ENCODE measurements at regions not wholly inside any gene's neighbourhood (a gene's known extent, or its start where the extent isn't known, plus 50 kb on each side); places are given as distances from the start of the nearest gene placed in this dataset.
A peak's percentile ranks its signal among the peaks of the same experiment; 100 is the strongest.

DNA sequence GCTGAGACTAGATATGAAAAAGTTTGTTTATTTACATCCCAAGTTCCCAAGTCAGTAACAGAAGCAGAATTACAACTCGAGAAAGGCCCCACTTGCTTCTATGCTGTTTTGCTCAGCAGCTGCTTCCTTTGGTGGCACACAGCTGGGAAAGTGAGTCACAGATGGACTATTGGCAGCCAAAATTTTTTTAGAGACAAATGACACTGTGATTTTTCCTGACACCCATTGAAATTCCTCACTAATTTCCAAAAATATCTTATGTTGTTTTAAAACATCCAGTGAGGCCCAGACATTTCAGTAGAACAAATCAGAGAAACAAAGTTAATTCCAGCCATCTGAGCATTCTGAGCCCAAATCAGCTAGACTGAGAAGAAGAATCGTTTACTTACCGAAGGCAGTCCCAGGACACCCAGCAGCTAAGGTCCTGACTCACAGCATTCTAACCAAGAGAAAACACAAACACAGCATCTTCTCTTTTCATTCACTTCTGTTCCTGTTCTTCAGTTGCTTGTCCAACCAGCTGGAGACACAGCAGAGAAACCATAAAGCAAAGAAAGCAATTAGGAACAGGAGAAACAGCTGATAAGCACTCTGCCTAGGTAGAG, 188.3 kb downstream of the DAD1 start:
- Histone ChIP-seq H3K9me3 (ENCODE audit: insufficient read depth, low read depth, low read length) (no peaks in the 10 kb centered on the region), H3K36me3 (ENCODE audit: insufficient read depth, low read length) (no peaks in the 10 kb centered on the region), H2AFZ (ENCODE audit: low read length) (no peak overlapping the region), H3K9me2 (replicated peaks; ENCODE audit: low read depth, low read length) (no peaks in the 10 kb centered on the region), H3K4me3 (ENCODE audit: low read length, poor library complexity, severe bottlenecking) (no peak overlapping the region), H4K20me1 (ENCODE audit: insufficient read depth, low read length, poor library complexity, severe bottlenecking) (no peaks in the 10 kb centered on the region), H3K79me2 (ENCODE audit: insufficient read depth, low read length) (no peaks in the 10 kb centered on the region), H3K9ac (ENCODE audit: low read depth, low read length, poor library complexity, severe bottlenecking) (no peak overlapping the region), H3F3A (ENCODE audit: low read depth) (0 out of 2 replicates have a peak, but pooled peaks cover 5% of the 10 kb centered on the region), H3K4me2 (ENCODE audit: low read depth, low read length, poor library complexity, severe bottlenecking) (no peak overlapping the region), H3K4me1 (ENCODE audit: insufficient read depth, low read length, poor library complexity, severe bottlenecking) (peaks cover 48% of the 10 kb centered on the region), H3K27me3 (ENCODE audit: insufficient read depth, low read length, poor library complexity, severe bottlenecking) (no peaks in the 10 kb centered on the region)
- TF ChIP-seq EZH2phosphoT487 (IDR thresholded peaks at IDR 0.05; ENCODE audit: borderline replicate concordance): no peak
- TF ChIP-seq, protein P1, sequence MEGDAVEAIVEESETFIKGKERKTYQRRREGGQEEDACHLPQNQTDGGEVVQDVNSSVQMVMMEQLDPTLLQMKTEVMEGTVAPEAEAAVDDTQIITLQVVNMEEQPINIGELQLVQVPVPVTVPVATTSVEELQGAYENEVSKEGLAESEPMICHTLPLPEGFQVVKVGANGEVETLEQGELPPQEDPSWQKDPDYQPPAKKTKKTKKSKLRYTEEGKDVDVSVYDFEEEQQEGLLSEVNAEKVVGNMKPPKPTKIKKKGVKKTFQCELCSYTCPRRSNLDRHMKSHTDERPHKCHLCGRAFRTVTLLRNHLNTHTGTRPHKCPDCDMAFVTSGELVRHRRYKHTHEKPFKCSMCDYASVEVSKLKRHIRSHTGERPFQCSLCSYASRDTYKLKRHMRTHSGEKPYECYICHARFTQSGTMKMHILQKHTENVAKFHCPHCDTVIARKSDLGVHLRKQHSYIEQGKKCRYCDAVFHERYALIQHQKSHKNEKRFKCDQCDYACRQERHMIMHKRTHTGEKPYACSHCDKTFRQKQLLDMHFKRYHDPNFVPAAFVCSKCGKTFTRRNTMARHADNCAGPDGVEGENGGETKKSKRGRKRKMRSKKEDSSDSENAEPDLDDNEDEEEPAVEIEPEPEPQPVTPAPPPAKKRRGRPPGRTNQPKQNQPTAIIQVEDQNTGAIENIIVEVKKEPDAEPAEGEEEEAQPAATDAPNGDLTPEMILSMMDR (conservative IDR thresholded peaks at IDR 0.05; ENCODE audit: low read length): no peak

DNA sequence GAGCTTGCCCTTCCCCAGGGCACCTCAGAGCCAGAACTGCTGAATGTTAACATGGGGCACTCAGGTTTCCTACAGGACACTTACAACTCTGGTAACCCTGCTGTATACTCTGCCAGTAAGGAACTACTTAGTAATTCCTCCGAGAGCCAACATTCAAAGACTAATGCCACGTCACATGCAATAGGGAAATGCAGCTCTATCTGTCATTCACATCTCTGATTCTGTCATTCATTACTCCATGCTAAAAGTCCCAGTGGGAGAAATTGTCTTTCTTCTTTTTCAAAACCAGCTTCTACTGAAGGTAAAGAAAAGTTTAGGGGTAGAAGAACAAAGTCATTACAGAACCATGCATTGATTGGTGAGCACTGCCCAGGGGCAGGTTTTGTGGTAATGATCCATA, 189.2 kb downstream of the DAD1 start:
- Histone ChIP-seq H3K4me3 (ENCODE audit: low read length, poor library complexity, severe bottlenecking) (no peak overlapping the region), H4K20me1 (ENCODE audit: insufficient read depth, low read length, poor library complexity, severe bottlenecking) (no peaks in the 10 kb centered on the region), H3K9me2 (replicated peaks; ENCODE audit: low read depth, low read length) (no peaks in the 10 kb centered on the region), H3K27me3 (ENCODE audit: insufficient read depth, low read length, poor library complexity, severe bottlenecking) (no peaks in the 10 kb centered on the region), H3K36me3 (ENCODE audit: insufficient read depth, low read length) (no peaks in the 10 kb centered on the region), H2AFZ (ENCODE audit: low read length) (no peak overlapping the region), H3K4me1 (ENCODE audit: insufficient read depth, low read length, poor library complexity, severe bottlenecking) (peaks cover 49% of the 10 kb centered on the region), H3F3A (ENCODE audit: low read depth) (0 out of 2 replicates have a peak, but pooled peaks cover 5% of the 10 kb centered on the region), H3K9ac (ENCODE audit: low read depth, low read length, poor library complexity, severe bottlenecking) (no peak overlapping the region), H3K9me3 (ENCODE audit: insufficient read depth, low read depth, low read length) (no peaks in the 10 kb centered on the region), H3K4me2 (ENCODE audit: low read depth, low read length, poor library complexity, severe bottlenecking) (no peak overlapping the region), H3K79me2 (ENCODE audit: insufficient read depth, low read length) (no peaks in the 10 kb centered on the region)
- TF ChIP-seq, protein P1 (conservative IDR thresholded peaks at IDR 0.05; ENCODE audit: low read length): no peak
- TF ChIP-seq EZH2phosphoT487 (IDR thresholded peaks at IDR 0.05; ENCODE audit: borderline replicate concordance): no peak

DNA sequence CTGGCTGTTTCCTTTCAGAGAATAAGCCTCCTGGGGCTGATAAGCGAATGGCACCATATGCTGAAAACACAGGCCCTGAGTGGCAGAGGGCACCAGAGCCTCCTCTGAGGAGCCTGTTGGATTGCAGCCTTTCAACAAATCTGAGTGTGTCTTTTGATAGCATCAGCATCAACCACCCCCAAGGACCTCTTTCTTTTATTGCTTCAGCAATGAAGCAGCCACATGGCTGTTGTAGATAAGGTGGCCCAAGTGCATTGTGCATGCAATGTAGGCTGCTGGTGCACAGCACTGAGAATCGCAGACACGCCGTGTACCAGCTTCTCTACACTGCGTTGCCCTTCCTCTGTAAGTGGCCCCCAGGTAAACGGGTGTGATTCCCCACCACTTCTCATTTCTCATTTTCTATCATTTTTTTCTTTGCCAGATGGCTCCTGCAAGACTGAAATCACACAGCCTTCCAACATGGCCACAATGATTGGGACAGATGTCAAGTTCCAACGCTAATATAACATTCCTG, 191.7 kb downstream of the DAD1 start:
- Histone ChIP-seq H3K4me2 (ENCODE audit: low read depth, low read length, poor library complexity, severe bottlenecking) (peak overlapping the region; percentile 61), H2AFZ (ENCODE audit: low read length) (no peak overlapping the region), H3F3A (ENCODE audit: low read depth) (0 out of 2 replicates have a peak, but pooled peaks cover 5% of the 10 kb centered on the region), H3K79me2 (ENCODE audit: insufficient read depth, low read length) (no peaks in the 10 kb centered on the region), H4K20me1 (ENCODE audit: insufficient read depth, low read length, poor library complexity, severe bottlenecking) (no peaks in the 10 kb centered on the region), H3K27me3 (ENCODE audit: insufficient read depth, low read length, poor library complexity, severe bottlenecking) (no peaks in the 10 kb centered on the region), H3K4me1 (ENCODE audit: insufficient read depth, low read length, poor library complexity, severe bottlenecking) (peaks cover 46% of the 10 kb centered on the region), H3K9me2 (replicated peaks; ENCODE audit: low read depth, low read length) (no peaks in the 10 kb centered on the region), H3K4me3 (ENCODE audit: low read length, poor library complexity, severe bottlenecking) (no peak overlapping the region), H3K9me3 (ENCODE audit: insufficient read depth, low read depth, low read length) (no peaks in the 10 kb centered on the region), H3K9ac (ENCODE audit: low read depth, low read length, poor library complexity, severe bottlenecking) (peak overlapping the region; percentile 59), H3K36me3 (ENCODE audit: insufficient read depth, low read length) (no peaks in the 10 kb centered on the region)
- no peak for TF ChIP-seq EZH2phosphoT487 (IDR thresholded peaks at IDR 0.05; ENCODE audit: borderline replicate concordance)
- TF ChIP-seq, protein P1 (conservative IDR thresholded peaks at IDR 0.05; ENCODE audit: low read length): peak; percentile 28

Measured in Loucy (cell line).